CD4-positive, alpha-beta T cell (primary cell): ENCODE measurements at regions not wholly inside any gene's neighbourhood (a gene's known extent, or its start where the extent isn't known, plus 50 kb on each side); places are given as distances from the start of the nearest gene placed in this dataset.

Source experiments
- ATAC-seq: fragments of 200-7000 bp; cut with Tn5 transposase; one replicate; pipeline ENCODE4 v1.10.0; 2022; ENCODE audit warnings: mild to moderate bottlenecking; ENCODE audit not compliant: poor library complexity
- CTCF ChIA-PET: fragments of 350-600 bp; sonication (Branson Sonifier 250); formaldehyde crosslinking; loops from one replicate; lab custom pipeline; 2021; ENCODE audit warnings: antibody characterized with exemption, inconsistent platforms; lab: Charles Lee
- POLR2A ChIA-PET: fragments of 350-600 bp; sonication (Branson Sonifier 250); formaldehyde crosslinking; loops from one replicate; lab custom pipeline; 2021; ENCODE audit warnings: antibody characterized with exemption, inconsistent platforms; lab: Charles Lee
- DNase-seq, 14 experiments: peaks; one replicate each; pipeline ENCODE4 v3.0.0-alpha.2; 2013 to 2020; ENCODE audit warnings: mixed read lengths in 2 of 14
- H3K27ac ChIP-seq, 2 donors: one replicate each; pipeline versions ENCODE4 v1.5.1 to v1.7.0; 2013; ENCODE audit warnings: low read length in 2 of 2, low read depth in 1 of 2, mild to moderate bottlenecking in 1 of 2
- H3K27me3 ChIP-seq, 2 experiments: 1 replicate in 1 of 2; 2 replicates in 1 of 2; pipeline versions ENCODE4 v1.6.1 to v1.7.0; 2013; ENCODE audit warnings: low read length in 2 of 2, control low read depth in 1 of 2, mild to moderate bottlenecking in 1 of 2, moderate library complexity in 1 of 2; ENCODE audit not compliant: insufficient read depth in 2 of 2, control insufficient read depth in 1 of 2
- H3K36me3 ChIP-seq: one replicate; pipeline ENCODE4 v1.6.1; 2013; ENCODE audit warnings: low read length, control low read depth; ENCODE audit not compliant: insufficient read depth
- H3K4me1 ChIP-seq: one replicate; pipeline ENCODE4 v1.6.1; 2013; ENCODE audit warnings: low read length, control low read depth; ENCODE audit not compliant: insufficient read depth
- H3K4me3 ChIP-seq: one replicate; pipeline ENCODE4 v1.5.1; 2013; ENCODE audit warnings: mild to moderate bottlenecking, low read length, moderate library complexity
- H3K9me3 ChIP-seq, 2 experiments: 1 replicate in 1 of 2; 2 replicates in 1 of 2; pipeline versions ENCODE4 v1.6.1 to v1.7.0; 2013; ENCODE audit warnings: low read length in 2 of 2, mild to moderate bottlenecking in 2 of 2, control low read depth in 1 of 2, moderate library complexity in 1 of 2; ENCODE audit not compliant: control insufficient read depth in 1 of 2, insufficient read depth in 1 of 2
- H3K27ac Mint-ChIP-seq: one replicate; pipeline ENCODE4 v1.8.0; 2020; ENCODE audit warnings: mixed read lengths
- H3K27me3 Mint-ChIP-seq: one replicate; pipeline ENCODE4 v1.8.0; 2021; ENCODE audit warnings: mixed read lengths
- H3K36me3 Mint-ChIP-seq: one replicate; pipeline ENCODE4 v1.8.0; 2021; ENCODE audit warnings: low read depth, mixed read lengths
- H3K4me1 Mint-ChIP-seq: one replicate; pipeline ENCODE4 v1.8.0; 2021; ENCODE audit warnings: low read depth, mixed read lengths
- H3K4me3 Mint-ChIP-seq: one replicate; pipeline ENCODE4 v1.8.0; 2020; ENCODE audit warnings: mild to moderate bottlenecking, mixed read lengths
- H3K9me3 Mint-ChIP-seq: one replicate; pipeline ENCODE4 v1.8.0; 2020; ENCODE audit warnings: mixed read lengths
- CTCF ChIP-seq: fragments of 200-600 bp; IDR thresholded peaks from one replicate; pipeline ENCODE4 v1.8.0; 2022; ENCODE audit warnings: antibody characterized with exemption, mild to moderate bottlenecking
- intact Hi-C, 2 experiments: fragments of 100-400 bp; cut with DNase I in 1 of 2; cut with micrococcal nuclease in 1 of 2; formaldehyde crosslinking; loops; one replicate each; pipeline versions ENCODE4 v1.15.1 to v1.9.0; 2023 to 2025; cut with DNase I, micrococcal nuclease

DNA sequence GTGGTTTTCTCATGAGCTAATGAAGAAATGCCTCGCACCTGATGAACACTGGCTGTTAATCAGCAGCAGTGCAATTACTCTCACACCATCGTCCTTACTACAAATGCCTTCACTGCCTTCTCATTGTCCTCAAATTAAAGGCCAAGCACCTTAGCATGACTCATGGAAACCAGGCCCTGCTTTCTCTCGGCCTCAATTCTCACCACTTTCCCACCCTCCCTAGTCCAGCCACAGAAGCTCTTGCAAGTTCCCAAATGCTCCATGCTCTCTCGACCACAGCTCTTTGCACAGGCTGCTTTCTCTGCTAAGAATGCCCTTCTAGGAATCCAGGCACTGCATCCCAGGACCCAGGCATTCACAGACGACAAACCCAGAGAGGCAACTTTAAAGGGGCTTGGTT, 94.6 kb upstream of the KLF4 start:
- Mint-ChIP-seq H3K4me3 (no peak overlapping the region), H3K27me3 (peaks cover 15% of the 10 kb centered on the region), H3K9me3 (no peaks in the 10 kb centered on the region), H3K36me3 (no peaks in the 10 kb centered on the region), H3K4me1 (no peaks in the 10 kb centered on the region), H3K27ac (no peak overlapping the region)
- CTCF ChIA-PET = interaction anchor here (1.3 kb wide), 1 partner anchor 10 kb away, joined by 4 read pairs; no protein-coding TSS in a partner anchor
- H3K9me3 ChIP-seq = peaks cover 0 to 11% of the 10 kb centered on the region in 2 experiments
- no peak overlapping the region for H3K27ac ChIP-seq
- no peak for ATAC-seq
- H3K4me3 ChIP-seq = no peak overlapping the region
- H3K36me3 ChIP-seq = no peaks in the 10 kb centered on the region
- POLR2A ChIA-PET = no interaction called here
- intact Hi-C loops = no loop called here
- no peak for DNase-seq
- H3K27me3 ChIP-seq = no peaks in the 10 kb centered on the region
- H3K4me1 ChIP-seq = no peaks in the 10 kb centered on the region
- no peak for TF ChIP-seq CTCF

GRCh38 chr9:107577140-107577776, 87.7 kb upstream of the KLF4 start:
- no peak for TF ChIP-seq CTCF
- Mint-ChIP-seq H3K27ac (no peak overlapping the region), H3K27me3 (peaks cover 3% of the 10 kb centered on the region), H3K4me1 (no peaks in the 10 kb centered on the region), H3K4me3 (no peak overlapping the region), H3K36me3 (no peaks in the 10 kb centered on the region), H3K9me3 (no peaks in the 10 kb centered on the region)
- CTCF ChIA-PET = no interaction called here
- no peak overlapping the region for H3K27ac ChIP-seq
- H3K4me3 ChIP-seq = no peak overlapping the region
- ATAC-seq (no peak), DNase-seq (no peak)
- H3K36me3 ChIP-seq = no peaks in the 10 kb centered on the region
- no peaks in the 10 kb centered on the region for H3K27me3 ChIP-seq
- no peaks in the 10 kb centered on the region for H3K4me1 ChIP-seq
- POLR2A ChIA-PET = no interaction called here
- H3K9me3 ChIP-seq = peaks cover 0 to 3% of the 10 kb centered on the region in 2 experiments
- intact Hi-C loops = no loop called here

GRCh38 chr9:107571148-107571547, 81.6 kb upstream of the KLF4 start:
- Histone ChIP-seq H3K4me3 (no peak overlapping the region), H3K27me3 (no peaks in the 10 kb centered on the region), H3K36me3 (no peaks in the 10 kb centered on the region), H3K9me3 (peaks cover 0 to 1% of the 10 kb centered on the region in 2 experiments), H3K27ac (no peak overlapping the region), H3K4me1 (no peaks in the 10 kb centered on the region)
- H3K27me3 Mint-ChIP-seq = no peaks in the 10 kb centered on the region
- no peak for DNase-seq
- H3K4me1 Mint-ChIP-seq = no peaks in the 10 kb centered on the region
- intact Hi-C loops = no loop called here
- CTCF ChIA-PET = no interaction called here
- POLR2A ChIA-PET = no interaction called here
- H3K27ac Mint-ChIP-seq = no peak overlapping the region
- ATAC-seq = no peak
- no peaks in the 10 kb centered on the region for H3K36me3 Mint-ChIP-seq
- H3K4me3 Mint-ChIP-seq = no peak overlapping the region
- H3K9me3 Mint-ChIP-seq = no peaks in the 10 kb centered on the region
- TF ChIP-seq CTCF = no peak
